ENCODE measurements at regions not wholly inside any gene's neighbourhood (a gene's known extent, or its start where the extent isn't known, plus 50 kb on each side); places are given as distances from the start of the nearest gene placed in this dataset.

GRCh38 chr6:164898412-164898811 is 411.0 kb downstream of the C6orf118 start:
- TF ChIP-seq SMC3 (IDR thresholded peaks at IDR 0.05; ENCODE audit: low read depth, low read length) (no peak), POLR2A (IDR thresholded peaks at IDR 0.05; ENCODE audit: low read depth, low read length) (no peak), FOS (IDR thresholded peaks at IDR 0.05; ENCODE audit: low read depth, low read length) (no peak), RFX5 (IDR thresholded peaks at IDR 0.05; ENCODE audit: low read depth, low read length) (no peak), MXI1 (IDR thresholded peaks at IDR 0.05; ENCODE audit: borderline replicate concordance, low read depth, low read length) (no peak)

Data from IMR-90 (cell line).